EL (cell line): ENCODE measurements at regions not wholly inside any gene's neighbourhood (a gene's known extent, or its start where the extent isn't known, plus 50 kb on each side); places are given as distances from the start of the nearest gene placed in this dataset.
"Not testable (repeated sequence)": the region's sequence is repeated elsewhere in the genome, so short reads cannot be mapped to it uniquely, and the experiment has no call there.

Experiments used
- DNase-seq: peaks from one replicate; pipeline ENCODE4 v3.0.0-alpha.2; 2016

DNA sequence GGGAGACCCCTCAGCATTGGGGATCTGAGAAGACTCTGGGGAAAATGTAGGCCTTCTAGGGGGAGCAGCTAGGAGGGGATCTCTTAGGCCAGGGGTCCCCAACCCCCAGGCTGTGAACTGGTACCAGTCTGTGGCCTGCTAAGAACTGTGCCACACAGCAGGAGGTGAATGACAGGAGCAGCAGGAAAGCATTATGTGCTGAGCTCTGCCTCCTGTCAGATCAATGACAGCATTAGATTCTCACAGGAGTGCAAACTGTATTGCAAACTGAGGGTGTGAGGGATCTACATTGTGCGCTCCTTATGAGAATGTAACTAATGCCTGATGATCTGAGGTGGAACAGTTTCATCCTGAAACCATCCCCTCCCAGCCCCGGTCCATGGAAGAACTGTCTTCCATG lies 127.3 kb downstream of the SCG2 start:
- no peak for DNase-seq

DNA sequence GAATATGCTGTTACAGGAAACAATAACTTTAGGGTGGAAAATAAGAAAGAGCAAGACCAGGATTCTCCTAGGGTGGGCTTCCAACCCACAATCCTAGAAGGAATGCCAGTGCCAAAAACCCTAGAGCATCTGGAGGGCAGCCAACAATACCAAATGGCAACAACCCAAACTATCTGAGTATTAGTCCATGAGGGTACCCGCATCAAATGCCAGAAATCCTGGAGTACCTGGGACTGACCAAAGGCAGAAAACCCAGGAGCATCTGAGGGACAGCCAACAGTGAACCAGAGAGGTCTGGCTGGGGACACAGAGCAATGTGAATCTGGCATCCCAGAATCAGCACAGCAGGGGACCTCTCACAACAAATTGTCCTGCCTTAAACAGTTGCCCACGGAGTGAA lies 126.3 kb downstream of the SCG2 start:
- DNase-seq: no peak

DNA sequence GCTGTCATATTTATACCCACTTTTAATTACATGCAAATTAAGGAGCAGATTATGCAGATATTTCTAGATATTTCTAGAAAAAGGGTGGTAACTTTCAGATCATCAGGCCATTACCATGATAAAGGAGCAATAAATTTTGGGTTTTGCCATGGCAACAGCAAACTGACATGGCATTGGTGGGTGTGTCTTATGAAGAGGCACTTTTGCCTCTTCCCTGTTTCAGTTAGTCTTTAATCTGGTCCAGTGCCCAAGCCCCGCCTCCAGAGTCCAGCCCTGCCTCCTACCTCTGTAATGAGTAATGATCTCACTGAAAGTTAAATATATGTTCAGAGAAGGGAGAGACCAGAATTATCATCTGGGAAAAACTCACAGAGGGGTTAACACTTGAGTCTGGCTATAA lies 124.8 kb downstream of the SCG2 start:
- no peak for DNase-seq

- DNase-seq: no peak
These were observed 120.7 kb downstream of the SCG2 start for GRCh38 chr2:223481486-223481885.

- DNase-seq: no peak
These were observed 115.4 kb downstream of the SCG2 start for GRCh38 chr2:223486751-223487150.

DNA sequence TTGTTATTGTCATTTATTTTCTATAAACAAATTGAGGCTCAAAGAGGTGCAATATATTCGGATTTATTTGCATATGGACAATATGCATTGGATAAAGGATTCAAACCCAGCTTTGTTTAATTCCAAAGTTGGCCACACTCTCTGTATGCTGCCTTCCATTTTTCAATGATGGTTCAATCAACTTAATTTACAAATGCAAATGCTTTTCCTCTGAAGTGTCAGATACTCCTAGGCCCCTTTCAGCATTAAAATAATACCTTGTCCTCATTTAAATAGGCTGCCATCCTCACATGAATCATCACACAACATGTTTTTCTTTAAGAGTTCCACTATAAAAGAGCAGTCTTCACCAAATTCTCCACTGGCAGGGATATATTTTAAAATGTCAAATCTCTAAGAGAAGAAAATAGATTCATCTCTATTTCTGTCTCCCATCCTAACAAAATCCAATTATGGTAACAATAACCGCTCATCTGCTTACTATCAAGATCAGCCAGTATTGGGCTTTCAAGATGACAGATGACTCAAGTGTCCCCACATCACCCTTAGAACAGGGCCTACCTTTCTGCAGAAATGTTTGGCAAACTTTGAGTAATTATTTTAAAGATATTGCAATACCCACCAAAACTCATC lies 114.8 kb downstream of the SCG2 start:
- no peak for DNase-seq

DNA sequence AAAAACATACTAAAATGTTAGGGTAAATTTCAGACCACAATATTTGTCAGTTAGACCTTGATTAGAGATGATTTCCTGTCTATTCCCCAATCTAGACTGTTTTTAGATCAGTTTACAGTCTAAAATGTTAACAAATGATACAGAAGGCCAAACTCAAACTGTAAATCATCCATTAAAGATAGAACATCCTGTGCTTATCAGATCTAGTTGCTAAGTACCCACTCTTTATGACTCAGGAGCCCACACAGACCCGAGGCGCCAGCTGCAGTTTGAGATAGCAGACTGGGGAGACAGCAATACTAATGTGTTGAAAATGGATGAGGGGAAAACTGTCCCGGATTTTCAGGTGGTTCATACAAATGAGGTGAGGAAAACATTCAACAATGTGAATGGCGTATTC lies 113.3 kb downstream of the SCG2 start:
- peak; percentile 72 for DNase-seq

GRCh38 chr2:223494496-223494895 lies 107.7 kb downstream of the SCG2 start:
- no peak for DNase-seq

GRCh38 chr2:223494942-223495341 lies 107.2 kb downstream of the SCG2 start:
- DNase-seq: peak; percentile 41

DNA sequence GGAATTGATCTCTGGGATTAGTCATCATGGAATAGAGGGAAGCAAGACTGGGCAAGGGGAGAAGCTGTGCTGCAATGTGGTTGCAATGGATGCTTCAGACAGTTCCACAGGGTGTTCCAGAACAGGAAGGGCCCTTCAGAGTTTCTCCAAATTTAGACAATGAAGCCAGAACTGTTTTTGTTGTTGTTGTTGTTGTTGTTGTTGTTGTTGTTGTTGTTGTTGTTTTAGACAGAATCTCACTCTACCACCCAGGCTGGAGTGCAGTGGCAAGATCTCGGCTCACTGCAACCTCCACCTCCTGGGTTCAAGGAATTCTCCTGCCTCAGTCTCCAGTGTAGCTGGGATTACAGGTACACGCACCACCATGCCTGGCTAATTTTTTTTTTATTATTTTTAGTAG lies 105.3 kb downstream of the SCG2 start:
- not testable (repeated sequence) for DNase-seq

GRCh38 chr2:223500709-223501108 lies 101.5 kb downstream of the SCG2 start:
- DNase-seq: no peak

DNA sequence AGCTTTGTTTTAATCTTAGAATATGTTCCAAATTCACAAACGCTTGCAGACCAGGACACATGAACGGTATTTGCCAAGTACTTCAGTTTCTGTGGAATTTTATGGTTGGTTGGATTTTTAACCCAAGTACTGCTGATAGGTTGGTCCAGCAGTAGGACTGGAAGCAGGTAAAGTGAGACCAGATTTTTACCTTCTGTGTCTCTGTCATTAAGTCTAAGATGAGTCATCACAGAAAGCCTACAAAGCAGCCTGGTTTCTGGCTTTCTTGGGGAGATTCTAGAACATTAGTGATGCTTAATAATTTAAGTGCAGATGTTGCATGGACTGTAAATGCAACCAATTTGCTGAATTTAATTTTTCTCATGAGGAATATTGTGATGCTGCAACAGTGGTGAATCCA lies 100.5 kb downstream of the SCG2 start:
- no peak for DNase-seq

DNA sequence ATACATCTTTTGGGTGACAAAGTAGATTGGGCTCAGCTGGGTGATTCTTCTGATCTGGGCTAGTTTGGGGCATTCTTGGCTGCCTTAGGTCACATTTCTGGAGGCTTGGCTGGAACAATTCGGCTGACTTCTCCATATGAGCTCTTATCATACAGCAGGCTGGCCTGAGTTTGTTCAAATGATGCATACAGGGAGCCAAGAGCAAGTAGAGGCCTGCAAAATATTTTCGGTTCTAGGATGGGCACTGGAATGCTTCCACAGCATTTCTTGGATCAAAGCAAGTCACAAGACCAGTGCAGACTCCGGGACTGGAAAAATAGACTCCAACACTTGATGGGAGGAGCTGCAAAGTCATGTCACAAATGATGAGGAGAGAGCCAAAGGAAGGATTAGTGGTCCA lies 98.4 kb downstream of the SCG2 start:
- DNase-seq: no peak

DNA sequence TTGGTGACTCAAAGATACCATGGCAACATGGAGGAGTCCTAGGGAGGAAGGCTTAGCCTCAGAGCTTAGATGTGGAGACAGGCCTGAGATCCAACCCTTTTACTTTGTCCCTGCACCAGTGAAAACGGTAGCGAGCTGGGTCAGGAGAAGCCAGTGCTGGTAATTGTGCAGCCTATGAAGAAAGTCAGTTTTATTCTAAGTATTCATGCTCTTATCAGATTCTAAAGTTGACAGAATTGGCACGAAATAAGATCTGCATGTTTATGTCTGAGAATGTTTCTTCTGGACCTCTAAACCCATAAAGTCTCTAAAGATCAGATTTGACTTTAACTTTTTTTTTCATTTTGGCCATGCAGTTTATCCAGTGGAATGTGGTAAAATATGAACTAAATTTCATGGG lies 93.8 kb downstream of the SCG2 start:
- no peak for DNase-seq

DNA sequence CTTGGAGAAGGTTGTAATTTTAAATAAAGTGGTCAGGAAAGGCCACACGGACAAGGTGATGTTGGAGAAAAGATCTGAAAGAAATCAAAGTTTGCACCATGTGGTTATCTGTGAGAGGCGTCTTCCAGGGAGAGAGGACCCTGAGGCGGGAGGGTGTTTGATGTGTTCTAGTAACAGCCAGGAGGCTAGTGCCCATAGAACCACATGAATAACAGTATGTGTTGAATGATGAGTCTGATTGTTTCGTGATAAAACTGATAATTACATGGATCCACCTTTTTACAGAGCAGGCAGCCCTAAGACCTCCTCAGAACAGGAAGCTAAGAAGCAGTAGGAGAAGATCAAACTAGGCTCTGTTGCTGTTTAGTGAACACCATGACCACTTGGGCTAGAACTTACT lies 91.4 kb downstream of the SCG2 start:
- no peak for DNase-seq

- DNase-seq: no peak
These were observed 91.0 kb downstream of the SCG2 start for GRCh38 chr2:223511168-223511567.

GRCh38 chr2:223513771-223514455 lies 88.2 kb downstream of the SCG2 start:
- peak; percentile 38 for DNase-seq

DNA sequence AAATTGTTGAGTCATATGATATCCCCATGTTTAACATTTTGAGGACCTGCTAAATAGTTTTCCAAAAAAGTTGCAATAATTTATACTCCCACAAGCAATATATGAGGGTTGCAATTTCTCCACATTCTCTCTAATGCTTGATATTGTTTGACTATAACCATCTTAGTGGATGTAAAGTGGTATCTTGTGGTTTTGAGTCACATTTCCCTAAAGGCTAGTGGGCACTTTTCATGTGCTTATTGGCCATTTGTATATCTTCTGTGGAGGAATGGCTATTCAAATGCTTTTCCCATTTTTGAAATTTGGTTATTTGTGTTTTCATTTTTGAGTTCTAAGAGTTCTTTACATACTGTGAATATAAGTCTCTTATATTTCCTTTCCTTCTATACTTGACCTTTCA lies 82.7 kb downstream of the SCG2 start:
- DNase-seq: no peak

- no peak for DNase-seq
These were observed 79.4 kb downstream of the SCG2 start for GRCh38 chr2:223522796-223523195.

GRCh38 chr2:223523551-223524001 lies 78.6 kb downstream of the SCG2 start:
- peak; percentile 24 for DNase-seq

- no peak for DNase-seq
These were observed 78.1 kb downstream of the SCG2 start for GRCh38 chr2:223524066-223524465.

DNA sequence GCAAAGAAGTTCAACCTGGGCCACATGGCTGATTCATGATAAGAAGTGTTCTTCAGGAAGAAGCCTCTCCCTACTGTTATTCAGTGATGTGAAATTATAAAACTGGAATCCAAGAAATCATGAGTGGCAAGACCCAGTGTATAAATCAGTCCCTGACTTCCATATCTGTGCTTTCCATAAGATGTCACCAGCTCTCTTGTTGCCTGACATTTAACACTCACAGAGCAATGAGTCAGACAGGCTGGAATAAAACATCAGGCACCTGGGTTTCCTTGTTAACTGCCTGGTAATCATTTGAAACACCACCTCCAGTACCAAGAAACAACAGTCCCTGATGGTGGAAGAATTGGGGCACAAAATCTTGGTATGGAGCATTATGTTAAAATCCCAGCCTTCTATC lies 76.1 kb downstream of the SCG2 start:
- no peak for DNase-seq

DNA sequence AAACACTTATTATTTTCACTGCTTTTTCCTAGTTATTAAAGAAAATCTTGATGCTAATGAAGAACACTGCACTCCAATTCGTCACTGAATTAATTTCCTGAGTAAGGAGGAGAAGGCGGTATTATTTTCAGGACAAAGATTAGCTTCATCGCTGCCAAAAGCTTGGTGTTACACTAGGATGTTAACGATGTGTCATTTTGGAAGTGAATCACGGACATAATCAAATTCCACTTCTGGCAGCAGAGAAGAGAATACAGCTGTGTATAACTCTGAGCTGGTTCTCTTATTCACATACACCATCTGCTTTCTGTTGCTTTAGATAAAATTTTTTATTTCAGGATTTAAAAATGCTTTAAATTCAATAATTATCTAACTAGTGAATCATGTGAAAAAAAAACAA lies 74.1 kb downstream of the SCG2 start:
- peak; percentile 37 for DNase-seq

DNA sequence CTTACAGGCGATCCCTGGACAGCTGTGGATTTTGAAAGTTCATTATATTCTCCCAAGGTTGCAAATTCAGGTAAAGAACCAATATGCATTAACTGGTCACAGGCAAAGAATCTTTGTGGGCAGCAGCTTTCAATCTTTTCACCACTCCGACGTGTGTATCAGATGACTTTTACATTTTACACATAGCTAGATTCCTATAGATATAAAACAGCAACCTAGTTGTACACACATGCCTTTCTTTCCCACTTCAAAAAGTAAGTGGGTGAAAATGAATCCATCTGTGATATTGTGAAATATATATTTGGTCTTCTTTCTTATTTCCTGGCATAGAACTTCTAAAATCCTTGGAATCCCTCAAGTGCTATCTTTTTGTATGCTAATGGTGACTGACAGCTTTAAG lies 72.5 kb downstream of the SCG2 start:
- no peak for DNase-seq

GRCh38 chr2:223530811-223531210 lies 71.3 kb downstream of the SCG2 start:
- DNase-seq: no peak
